GM12878 (cell line): ENCODE measurements at regions not wholly inside any gene's neighbourhood (a gene's known extent, or its start where the extent isn't known, plus 50 kb on each side); places are given as distances from the start of the nearest gene placed in this dataset.

ENCODE experiments used
- ATAC-seq: fragments of 200-7000 bp; cut with Tn5 transposase; 3 replicates; pipeline ENCODE4 v1.9.1; 2020; ENCODE audit warnings: mild to moderate bottlenecking, moderate library complexity
- BruUV-seq: library from RNA; stranded (reverse); fragments of 400-500 nt; replicated peaks from 2 replicates; lab custom pipeline; 2021; lab: Mats Ljungman, UMichigan
- CTCF ChIA-PET: fragments of 300-600 bp; sonication (Branson Sonifier 250); formaldehyde crosslinking; extraction: SDS; loops from one replicate; lab custom pipeline; 2021; ENCODE audit warnings: inconsistent platforms; lab: Yijun Ruan, JAX
- POLR2A ChIA-PET: fragments of 350-600 bp; formaldehyde crosslinking; extraction: SDS; loops from one replicate; lab custom pipeline; 2021; ENCODE audit warnings: inconsistent platforms; lab: Charles Lee
- RAD21 ChIA-PET: fragments of 300-600 bp; sonication (Branson Sonifier 250); formaldehyde crosslinking; loops from one replicate; lab custom pipeline; 2023; ENCODE audit warnings: antibody characterized with exemption; ENCODE audit not compliant: unreplicated experiment; lab: Charles Lee
- SMC1A ChIA-PET: fragments of 300-600 bp; sonication (Branson Sonifier 250); formaldehyde crosslinking; loops from one replicate; lab custom pipeline; 2023; ENCODE audit not compliant: unreplicated experiment, uncharacterized antibody; lab: Charles Lee
- DNase-seq: peaks from one replicate; pipeline ENCODE4 v3.0.0-alpha.2; 2011; ENCODE audit warnings: low read depth, low spot score
- FAIRE-seq: peaks from 3 replicates; lab custom pipeline; 2011; peaks lifted over from hg19 to GRCh38; lab: Jason Lieb, UNC
- H2AFZ ChIP-seq: 2 replicates; pipeline ENCODE4 v1.6.0; 2011; ENCODE audit warnings: low read depth, low read length, control low read depth; ENCODE audit not compliant: control insufficient read depth
- H3K27ac ChIP-seq: 2 replicates; pipeline ENCODE4 v1.5.1; 2011; ENCODE audit warnings: control low read depth; ENCODE audit not compliant: control insufficient read depth, insufficient read depth
- H3K27me3 ChIP-seq, 2 experiments: replicated peaks in 1 of 2; 2 replicates each; pipeline versions ENCODE4 v1.6.0 to v1.6.1; 2011; ENCODE audit warnings: low read length in 1 of 2; ENCODE audit not compliant: control insufficient read depth in 2 of 2, insufficient read depth in 2 of 2
- H3K36me3 ChIP-seq, 2 experiments: 2 replicates each; pipeline ENCODE4 v1.5.1; 2011; ENCODE audit warnings: low read length in 1 of 2; ENCODE audit not compliant: control insufficient read depth in 2 of 2, insufficient read depth in 2 of 2
- H3K4me1 ChIP-seq: 2 replicates; pipeline ENCODE4 v1.6.1; 2011; ENCODE audit warnings: mild to moderate bottlenecking, low read length, moderate library complexity, mixed read lengths; ENCODE audit not compliant: control insufficient read depth, insufficient read depth
- H3K4me2 ChIP-seq: 2 replicates; pipeline ENCODE4 v1.6.0; 2011; ENCODE audit warnings: control low read depth; ENCODE audit not compliant: control insufficient read depth, insufficient read depth
- H3K4me3 ChIP-seq: fragments of 200-600 bp; sonication (generic); 2 replicates; pipeline ENCODE4 v1.5.1; 2016
- H3K79me2 ChIP-seq: 2 replicates; pipeline ENCODE4 v1.6.0; 2011; ENCODE audit warnings: low read length; ENCODE audit not compliant: control insufficient read depth, insufficient read depth
- H3K9ac ChIP-seq: 2 replicates; pipeline ENCODE4 v1.8.0; 2011; ENCODE audit warnings: low read length, control low read depth, mixed read lengths; ENCODE audit not compliant: control insufficient read depth, insufficient read depth
- H3K9me3 ChIP-seq: replicated peaks from 3 replicates; pipeline ENCODE4 v1.5.1; 2011; ENCODE audit warnings: mild to moderate bottlenecking, low read length; ENCODE audit not compliant: control insufficient read depth, insufficient read depth
- H4K20me1 ChIP-seq: 2 replicates; pipeline ENCODE4 v1.6.0; 2011; ENCODE audit not compliant: control insufficient read depth, insufficient read depth
- HCFC1 ChIP-seq: fragments of 150-350 bp; IDR thresholded peaks from 2 replicates; pipeline ENCODE4 v1.6.1; 2014; ENCODE audit warnings: low read length
- HDGF ChIP-seq: fragments of 450-650 bp; IDR thresholded peaks from 2 replicates; pipeline ENCODE4 v1.6.1; 2016; ENCODE audit warnings: antibody characterized with exemption
- IKZF2 ChIP-seq, 2 experiments: fragments of 450-650 bp; IDR thresholded peaks; 2 replicates each; pipeline ENCODE4 v1.6.1; 2017; ENCODE audit warnings: mild to moderate bottlenecking in 2 of 2, moderate library complexity in 2 of 2
- JUND ChIP-seq: IDR thresholded peaks from 2 replicates; pipeline ENCODE4 v1.6.1; 2012; ENCODE audit warnings: low read depth, mild to moderate bottlenecking, low read length, improper control_type of control experiment, moderate library complexity
- REST ChIP-seq: IDR thresholded peaks from 2 replicates; pipeline ENCODE4 v1.6.1; 2012; ENCODE audit warnings: mild to moderate bottlenecking, low read depth, low read length
- SMAD5 ChIP-seq: IDR thresholded peaks from 2 replicates; pipeline ENCODE4 v1.6.1; 2016; ENCODE audit warnings: antibody characterized with exemption, low read depth
- SREBF2 ChIP-seq: IDR thresholded peaks from 2 replicates; pipeline ENCODE4 v1.6.1; 2012; ENCODE audit warnings: mild to moderate bottlenecking, low read length
- ZZZ3 ChIP-seq: IDR thresholded peaks from 2 replicates; pipeline ENCODE4 v1.6.1; 2011; ENCODE audit warnings: low read depth; ENCODE audit not compliant: control insufficient read depth, insufficient read length
- WGBS: methylation state at CpG from one replicate; pipeline ENCODE4 v1.1.6; 2016; ENCODE audit warnings: low lambda C conversion rate; ENCODE audit not compliant: insufficient replicate concordance, insufficient coverage; ENCODE audit errors: missing lambda C conversion rate; 5-methylcytosine and 5-hydroxymethylcytosine counted together
- in situ Hi-C: fragments of 300-500 bp; cut with MboI; formaldehyde crosslinking; loops from 9 replicates; pipeline ENCODE4 v1.14.3; 2018; ENCODE audit warnings: mixed read lengths
- intact Hi-C: fragments of 100-400 bp; cut with micrococcal nuclease; formaldehyde crosslinking; loops from one replicate; pipeline ENCODE4 v1.14.2; 2022; ENCODE audit not compliant: unreplicated experiment
- TF ChIP-seq, protein P1 (sequence below): fragments of 450-650 bp; IDR thresholded peaks from 2 replicates; pipeline ENCODE4 v1.6.1; 2014; ENCODE audit warnings: mild to moderate bottlenecking
- TF ChIP-seq, protein P2 (sequence below): IDR thresholded peaks from 2 replicates; pipeline ENCODE4 v1.6.1; 2012; ENCODE audit warnings: low read depth, low read length, improper control_type of control experiment
- TF ChIP-seq, protein P3 (sequence below): IDR thresholded peaks from 2 replicates; pipeline ENCODE4 v1.6.1; 2012; ENCODE audit warnings: low read depth, low read length, improper control_type of control experiment

GRCh38 chr16:80007231-80007630, 406.7 kb upstream of the MAF start (continued):
- no peak for TF ChIP-seq ZZZ3

GRCh38 chr16:80006241-80007215, 406.0 kb upstream of the MAF start:
- ChIA-PET POLR2A (no interaction called here), SMC1A (interaction anchor here (1.5 kb wide), 1 partner anchor 9 kb away, joined by 6 read pairs; no protein-coding TSS in a partner anchor), CTCF (interaction anchor here (0.7 to 0.8 kb wide), 2 partner anchors 28 to 45 kb away, joined by 3 to 4 read pairs; no protein-coding TSS in a partner anchor), RAD21 (no interaction called here)
- intact Hi-C loops (no loop called here), in situ Hi-C loops (no loop called here)
- Histone ChIP-seq H3K79me2 (no peaks in the 10 kb centered on the region), H3K36me3 (no peaks in the 10 kb centered on the region), H3K9me3 (no peaks in the 10 kb centered on the region), H3K9ac (no peak overlapping the region), H3K27ac (no peak overlapping the region), H4K20me1 (no peaks in the 10 kb centered on the region), H2AFZ (no peak overlapping the region), H3K4me3 (no peak overlapping the region), H3K4me2 (no peak overlapping the region), H3K4me1 (no peaks in the 10 kb centered on the region), H3K27me3 (no peaks in the 10 kb centered on the region)
- ATAC-seq (no peak), FAIRE-seq (no peak), DNase-seq (no peak)
- no TSS peak for BruUV-seq
- 37% methylated on average over 17 of the region's 17 CpGs for whole genome bisulfite sequencing
- TF ChIP-seq SMAD5 (no peak), JUND (no peak), HCFC1 (no peak), REST (no peak), SREBF2 (no peak), HDGF (no peak), IKZF2 (IDR thresholded peaks at IDR 0.05) (no peak)
- TF ChIP-seq, protein P1, sequence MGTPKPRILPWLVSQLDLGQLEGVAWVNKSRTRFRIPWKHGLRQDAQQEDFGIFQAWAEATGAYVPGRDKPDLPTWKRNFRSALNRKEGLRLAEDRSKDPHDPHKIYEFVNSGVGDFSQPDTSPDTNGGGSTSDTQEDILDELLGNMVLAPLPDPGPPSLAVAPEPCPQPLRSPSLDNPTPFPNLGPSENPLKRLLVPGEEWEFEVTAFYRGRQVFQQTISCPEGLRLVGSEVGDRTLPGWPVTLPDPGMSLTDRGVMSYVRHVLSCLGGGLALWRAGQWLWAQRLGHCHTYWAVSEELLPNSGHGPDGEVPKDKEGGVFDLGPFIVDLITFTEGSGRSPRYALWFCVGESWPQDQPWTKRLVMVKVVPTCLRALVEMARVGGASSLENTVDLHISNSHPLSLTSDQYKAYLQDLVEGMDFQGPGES, result no peak
- TF ChIP-seq, protein P2, sequence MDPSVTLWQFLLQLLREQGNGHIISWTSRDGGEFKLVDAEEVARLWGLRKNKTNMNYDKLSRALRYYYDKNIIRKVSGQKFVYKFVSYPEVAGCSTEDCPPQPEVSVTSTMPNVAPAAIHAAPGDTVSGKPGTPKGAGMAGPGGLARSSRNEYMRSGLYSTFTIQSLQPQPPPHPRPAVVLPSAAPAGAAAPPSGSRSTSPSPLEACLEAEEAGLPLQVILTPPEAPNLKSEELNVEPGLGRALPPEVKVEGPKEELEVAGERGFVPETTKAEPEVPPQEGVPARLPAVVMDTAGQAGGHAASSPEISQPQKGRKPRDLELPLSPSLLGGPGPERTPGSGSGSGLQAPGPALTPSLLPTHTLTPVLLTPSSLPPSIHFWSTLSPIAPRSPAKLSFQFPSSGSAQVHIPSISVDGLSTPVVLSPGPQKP, result no peak
- TF ChIP-seq, protein P3, sequence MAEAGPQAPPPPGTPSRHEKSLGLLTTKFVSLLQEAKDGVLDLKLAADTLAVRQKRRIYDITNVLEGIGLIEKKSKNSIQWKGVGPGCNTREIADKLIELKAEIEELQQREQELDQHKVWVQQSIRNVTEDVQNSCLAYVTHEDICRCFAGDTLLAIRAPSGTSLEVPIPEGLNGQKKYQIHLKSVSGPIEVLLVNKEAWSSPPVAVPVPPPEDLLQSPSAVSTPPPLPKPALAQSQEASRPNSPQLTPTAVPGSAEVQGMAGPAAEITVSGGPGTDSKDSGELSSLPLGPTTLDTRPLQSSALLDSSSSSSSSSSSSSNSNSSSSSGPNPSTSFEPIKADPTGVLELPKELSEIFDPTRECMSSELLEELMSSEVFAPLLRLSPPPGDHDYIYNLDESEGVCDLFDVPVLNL, result no peak
